Motor neuron (in vitro differentiated cells): ENCODE measurements at regions not wholly inside any gene's neighbourhood (a gene's known extent, or its start where the extent isn't known, plus 50 kb on each side); places are given as distances from the start of the nearest gene placed in this dataset.
A peak's percentile ranks its signal among the peaks of the same experiment; 100 is the strongest.

Experiments
- ATAC-seq, 8 experiments: fragments of 200-7000 bp; cut with Tn5 transposase; replicated peaks in 6 of 8; 2 replicates each; pipeline ENCODE4 v1.8.0; 2021; ENCODE audit warnings: mild to moderate bottlenecking in 8 of 8, moderate library complexity in 8 of 8
- H3K27ac ChIP-seq, 2 donors: fragments of 250-450 bp; sonication (Bioruptor Pico); 2 replicates each; pipeline ENCODE4 v1.9.0; 2021; ENCODE audit warnings: antibody characterized with exemption in 2 of 2, mild to moderate bottlenecking in 2 of 2, moderate library complexity in 1 of 2
- H3K4me1 ChIP-seq, 2 donors: fragments of 250-450 bp; sonication (Bioruptor Pico); replicated peaks in 1 of 2; 2 replicates each; pipeline ENCODE4 v1.6.1; 2021; ENCODE audit warnings: antibody characterized with exemption in 2 of 2, mild to moderate bottlenecking in 2 of 2, moderate library complexity in 1 of 2
- H3K4me3 ChIP-seq, 5 donors: fragments of 250-450 bp; sonication (Bioruptor Pico); 2 replicates each; pipeline ENCODE4 v1.9.0; 2021; ENCODE audit warnings: antibody characterized with exemption in 5 of 5, mild to moderate bottlenecking in 5 of 5, moderate library complexity in 4 of 5
- WGBS, 10 experiments: fragments of 450-650 bp; shearing (Covaris generic); methylation state at CpG; one replicate each; pipeline ENCODE4 v1.0.0; 2022; 5-methylcytosine and 5-hydroxymethylcytosine counted together
- in situ Hi-C, 9 experiments: fragments of 400-800 bp; cut with MboI; loops; one replicate each; pipeline ENCODE4 v1.15.0; 2021; ENCODE audit warnings: low sequenced_read_pairs in 9 of 9, low pct_unique_long_range_greater_than_20kb in 2 of 9; ENCODE audit not compliant: unreplicated experiment in 9 of 9

- in situ Hi-C loops: loop anchor here in 1 of 9 experiments (25.0 kb wide), 1 partner anchor 216 kb away; no protein-coding TSS in a partner anchor
- ATAC-seq: no peak
- WGBS, 10 experiments: 53 to 100% (median 81%) methylated on average over 1 to 3 of the region's 3 CpGs
- no peak overlapping the region for H3K4me3 ChIP-seq
- H3K4me1 ChIP-seq: no peaks in the 10 kb centered on the region
- H3K27ac ChIP-seq: no peak overlapping the region
Measured at GRCh38 chr6:135753196-135753595, 98.3 kb upstream of the PDE7B start.

GRCh38 chr6:135759831-135760230, 91.7 kb upstream of the PDE7B start:
- in situ Hi-C loops: loop anchor here in 1 of 9 experiments (25.0 kb wide), 1 partner anchor 223 kb away; no protein-coding TSS in a partner anchor
- 40 to 100% (median 89%) methylated on average over 1 to 5 of the region's 5 CpGs; no CpG with 5 or more reads in 2 of the 10 experiments for WGBS, 10 experiments
- Histone ChIP-seq H3K27ac (no peak overlapping the region), H3K4me1 (no peaks in the 10 kb centered on the region), H3K4me3 (no peak overlapping the region)
- peak in 2 of 8 experiments; percentile 48 to 59 for ATAC-seq

GRCh38 chr6:135774006-135774405, 77.5 kb upstream of the PDE7B start:
- H3K4me3 ChIP-seq: no peak overlapping the region
- H3K4me1 ChIP-seq: no peaks in the 10 kb centered on the region
- no peak for ATAC-seq
- WGBS, 10 experiments: 50 to 100% (median 89%) methylated on average over 1 of the region's 1 CpG; no CpG with 5 or more reads in 2 of the 10 experiments
- no peak overlapping the region for H3K27ac ChIP-seq
- in situ Hi-C loops: loop anchor here in 1 of 9 experiments (25.0 kb wide), 1 partner anchor 237 kb away; no protein-coding TSS in a partner anchor

- H3K4me1 ChIP-seq: no peaks in the 10 kb centered on the region
- H3K27ac ChIP-seq: no peak overlapping the region
- WGBS, 10 experiments: 19 to 100% (median 86%) methylated on average over 1 to 2 of the region's 2 CpGs; no CpG with 5 or more reads in 2 of the 10 experiments
- in situ Hi-C loops: no loop called here
- no peak overlapping the region for H3K4me3 ChIP-seq
- no peak for ATAC-seq
Measured at GRCh38 chr6:135779213-135779612, 72.3 kb upstream of the PDE7B start.

- peak in 2 of 8 experiments; percentile 34 to 41 for ATAC-seq
- in situ Hi-C loops: no loop called here
- Histone ChIP-seq H3K4me1 (no peaks in the 10 kb centered on the region), H3K4me3 (no peak overlapping the region), H3K27ac (no peak overlapping the region)
- whole genome bisulfite sequencing, 10 experiments: 50 to 100% (median 83%) methylated on average over 1 of the region's 1 CpG; no CpG with 5 or more reads in 2 of the 10 experiments
Measured at GRCh38 chr6:135780326-135780725, 71.2 kb upstream of the PDE7B start.

- no peak for ATAC-seq
- in situ Hi-C loops: no loop called here
- WGBS, 10 experiments: 75 to 100% (median 96%) methylated on average over 1 to 2 of the region's 2 CpGs
- Histone ChIP-seq H3K4me1 (no peaks in the 10 kb centered on the region), H3K4me3 (no peak overlapping the region), H3K27ac (no peak overlapping the region)
Measured at GRCh38 chr6:135782546-135782945, 69.0 kb upstream of the PDE7B start.

GRCh38 chr6:135784507-135784906, 67.0 kb upstream of the PDE7B start:
- WGBS, 10 experiments: 88 to 100% (median 100%) methylated on average over 1 to 2 of the region's 2 CpGs; no CpG with 5 or more reads in 2 of the 10 experiments
- no peak overlapping the region for H3K27ac ChIP-seq
- H3K4me3 ChIP-seq: no peak overlapping the region
- in situ Hi-C loops: no loop called here
- H3K4me1 ChIP-seq: no peaks in the 10 kb centered on the region
- no peak for ATAC-seq

GRCh38 chr6:135789375-135790050, 62.0 kb upstream of the PDE7B start:
- Histone ChIP-seq H3K27ac (no peak overlapping the region), H3K4me1 (no peaks in the 10 kb centered on the region), H3K4me3 (no peak overlapping the region)
- WGBS, 10 experiments: 50 to 90% (median 76%) methylated on average over 3 to 6 of the region's 6 CpGs; no CpG with 5 or more reads in 1 of the 10 experiments
- no peak for ATAC-seq
- in situ Hi-C loops: no loop called here

GRCh38 chr6:135791441-135791840, 60.1 kb upstream of the PDE7B start:
- in situ Hi-C loops: no loop called here
- H3K4me1 ChIP-seq: no peaks in the 10 kb centered on the region
- ATAC-seq: no peak
- WGBS, 10 experiments: 20 to 87% (median 71%) methylated on average over 1 to 4 of the region's 4 CpGs; no CpG with 5 or more reads in 1 of the 10 experiments
- no peak overlapping the region for H3K27ac ChIP-seq
- no peak overlapping the region for H3K4me3 ChIP-seq

- H3K4me3 ChIP-seq: no peak overlapping the region
- peak in 3 of 8 experiments; percentile 58 to 93 (median 72) for ATAC-seq
- 2 to 95% (median 87%) methylated on average over 4 to 7 of the region's 7 CpGs for WGBS, 10 experiments
- H3K4me1 ChIP-seq: peaks cover 2 to 4% of the 10 kb centered on the region in 2 donors
- in situ Hi-C loops: no loop called here
- H3K27ac ChIP-seq: no peak overlapping the region
Measured at GRCh38 chr6:135796643-135797305, 54.7 kb upstream of the PDE7B start.

- WGBS, 10 experiments: 0 to 100% (median 75%) methylated on average over 1 to 3 of the region's 3 CpGs; no CpG with 5 or more reads in 1 of the 10 experiments
- Histone ChIP-seq H3K4me3 (no peak overlapping the region), H3K4me1 (peaks cover 4 to 6% of the 10 kb centered on the region in 2 donors), H3K27ac (no peak overlapping the region)
- ATAC-seq: peak in 1 of 8 experiments; percentile 5
- in situ Hi-C loops: no loop called here
Measured at GRCh38 chr6:135797361-135797760, 54.1 kb upstream of the PDE7B start.

- peaks cover 4 to 6% of the 10 kb centered on the region in 2 donors for H3K4me1 ChIP-seq
- peak in 3 of 8 experiments; percentile 20 to 46 (median 38) for ATAC-seq
- no peak overlapping the region for H3K4me3 ChIP-seq
- WGBS, 10 experiments: 47 to 100% (median 70%) methylated on average over 1 to 4 of the region's 4 CpGs
- H3K27ac ChIP-seq: no peak overlapping the region
- in situ Hi-C loops: no loop called here
Measured at GRCh38 chr6:135798751-135799515, 52.6 kb upstream of the PDE7B start.
